ENCODE measurements at regions not wholly inside any gene's neighbourhood (a gene's known extent, or its start where the extent isn't known, plus 50 kb on each side); places are given as distances from the start of the nearest gene placed in this dataset.

DNA sequence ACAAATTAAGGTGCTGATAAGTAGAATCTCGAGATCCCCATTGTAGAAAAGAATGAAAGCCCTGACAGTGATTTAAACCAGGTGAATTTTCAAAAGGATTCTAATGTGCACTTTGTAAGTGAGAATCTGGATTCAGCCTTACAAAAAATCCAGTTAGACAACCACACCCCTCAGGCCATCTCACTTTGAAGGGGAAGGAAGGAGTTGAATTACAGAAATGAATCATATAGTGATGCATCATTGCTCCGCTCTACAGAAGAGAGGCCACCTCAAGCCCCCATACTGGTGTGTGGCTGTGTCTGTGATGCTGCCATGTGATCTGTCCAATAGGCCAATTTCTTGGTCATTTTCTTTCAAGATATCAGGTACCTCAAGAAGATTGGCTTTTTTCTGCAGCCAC, 85.5 kb upstream of the NT5E start:
- TF ChIP-seq POLR2A (IDR thresholded peaks at IDR 0.05; ENCODE audit: low read depth, low read length) (no peak), TAF1 (IDR thresholded peaks at IDR 0.05; ENCODE audit: borderline replicate concordance, low read depth, low read length) (no peak)

Data from GM12892 (cell line).